Lower leg skin (tissue), 4 donors: ENCODE measurements at regions not wholly inside any gene's neighbourhood (a gene's known extent, or its start where the extent isn't known, plus 50 kb on each side); places are given as distances from the start of the nearest gene placed in this dataset.

Experiments used
- DNase-seq, 2 donors: peaks; one replicate each; pipeline ENCODE4 v3.0.0-alpha.2; 2019; ENCODE audit warnings: low spot score in 2 of 2
- H3K4me3 ChIP-seq: fragments of 200-600 bp; sonication (generic); 2 replicates; pipeline ENCODE4 v1.5.1; 2017; ENCODE audit warnings: mild to moderate bottlenecking, low read depth; ENCODE audit not compliant: poor library complexity, severe bottlenecking
- POLR2A ChIP-seq, 2 donors: fragments of 450-650 bp; IDR thresholded peaks; one replicate each; pipeline ENCODE4 v1.6.1; 2016 to 2017; ENCODE audit warnings: antibody characterized with exemption in 2 of 2, mild to moderate bottlenecking in 1 of 2, moderate library complexity in 1 of 2
- WGBS, 2 donors: methylation state at CpG; one replicate each; pipeline ENCODE4 v1.1.5; 2018; 5-methylcytosine and 5-hydroxymethylcytosine counted together
- intact Hi-C: fragments of 100-400 bp; cut with DNase I; formaldehyde crosslinking; loops from one replicate; pipeline ENCODE4 v1.15.0; 2023; ENCODE audit warnings: low total_unique reads
- TF ChIP-seq, protein P1 (sequence below), 3 donors: fragments of 450-650 bp; IDR thresholded peaks; one replicate each; pipeline ENCODE4 v1.5.1; 2016; ENCODE audit warnings: antibody characterized with exemption in 3 of 3, mild to moderate bottlenecking in 3 of 3, moderate library complexity in 2 of 3

DNA sequence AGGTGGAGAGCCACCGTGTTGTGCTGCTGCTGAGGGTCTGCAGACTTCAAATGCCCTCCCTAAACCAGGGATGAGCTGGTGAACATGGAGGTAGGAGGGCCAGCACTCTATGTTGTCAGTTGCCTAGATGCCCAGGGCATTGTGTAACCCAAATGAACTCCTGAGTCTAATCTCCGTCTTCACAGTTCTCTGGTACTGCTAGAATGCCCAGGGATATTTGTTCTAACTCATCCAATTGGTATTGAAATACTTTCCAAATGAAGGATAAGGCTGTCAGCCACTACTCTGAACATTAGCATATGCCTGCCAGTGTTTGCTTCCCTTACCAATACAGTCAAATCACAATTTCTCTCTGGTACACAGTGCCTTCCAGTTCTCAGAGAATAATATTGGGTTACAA lies 492.6 kb downstream of the SLC4A3 start:
- no peak for DNase-seq
- no peak overlapping the region for H3K4me3 ChIP-seq
- intact Hi-C loops = no loop called here
- TF ChIP-seq, protein P1, sequence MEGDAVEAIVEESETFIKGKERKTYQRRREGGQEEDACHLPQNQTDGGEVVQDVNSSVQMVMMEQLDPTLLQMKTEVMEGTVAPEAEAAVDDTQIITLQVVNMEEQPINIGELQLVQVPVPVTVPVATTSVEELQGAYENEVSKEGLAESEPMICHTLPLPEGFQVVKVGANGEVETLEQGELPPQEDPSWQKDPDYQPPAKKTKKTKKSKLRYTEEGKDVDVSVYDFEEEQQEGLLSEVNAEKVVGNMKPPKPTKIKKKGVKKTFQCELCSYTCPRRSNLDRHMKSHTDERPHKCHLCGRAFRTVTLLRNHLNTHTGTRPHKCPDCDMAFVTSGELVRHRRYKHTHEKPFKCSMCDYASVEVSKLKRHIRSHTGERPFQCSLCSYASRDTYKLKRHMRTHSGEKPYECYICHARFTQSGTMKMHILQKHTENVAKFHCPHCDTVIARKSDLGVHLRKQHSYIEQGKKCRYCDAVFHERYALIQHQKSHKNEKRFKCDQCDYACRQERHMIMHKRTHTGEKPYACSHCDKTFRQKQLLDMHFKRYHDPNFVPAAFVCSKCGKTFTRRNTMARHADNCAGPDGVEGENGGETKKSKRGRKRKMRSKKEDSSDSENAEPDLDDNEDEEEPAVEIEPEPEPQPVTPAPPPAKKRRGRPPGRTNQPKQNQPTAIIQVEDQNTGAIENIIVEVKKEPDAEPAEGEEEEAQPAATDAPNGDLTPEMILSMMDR (IDR thresholded peaks at IDR 0.05) = no peak
- no peak for TF ChIP-seq POLR2A (IDR thresholded peaks at IDR 0.05)
- WGBS, 2 donors = 55 to 73% methylated on average over 2 of the region's 2 CpGs

DNA sequence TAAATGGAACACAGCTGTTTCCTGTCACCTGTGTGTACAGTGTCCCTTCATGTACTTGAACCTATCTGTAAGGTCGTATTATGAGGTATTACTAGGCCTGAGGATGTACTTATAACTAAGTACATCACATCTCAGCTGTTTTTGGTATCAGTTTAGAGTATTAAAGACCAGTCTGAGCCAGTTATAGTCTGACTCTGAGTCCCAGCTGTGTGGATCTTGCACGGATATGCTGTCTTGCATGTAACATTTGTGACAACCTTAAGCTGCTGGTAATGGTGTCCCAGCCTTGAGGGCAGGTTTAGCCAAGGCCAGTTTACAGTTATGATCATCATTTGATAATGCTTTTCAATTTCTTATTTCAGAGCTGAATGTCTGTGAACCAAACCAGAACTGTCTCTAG lies 496.3 kb downstream of the SLC4A3 start:
- DNase-seq = no peak
- TF ChIP-seq POLR2A (IDR thresholded peaks at IDR 0.05) = no peak
- TF ChIP-seq, protein P1 (IDR thresholded peaks at IDR 0.05) = no peak
- 63 to 81% methylated on average over 2 of the region's 2 CpGs for WGBS, 2 donors
- intact Hi-C loops = no loop called here
- H3K4me3 ChIP-seq = no peak overlapping the region

DNA sequence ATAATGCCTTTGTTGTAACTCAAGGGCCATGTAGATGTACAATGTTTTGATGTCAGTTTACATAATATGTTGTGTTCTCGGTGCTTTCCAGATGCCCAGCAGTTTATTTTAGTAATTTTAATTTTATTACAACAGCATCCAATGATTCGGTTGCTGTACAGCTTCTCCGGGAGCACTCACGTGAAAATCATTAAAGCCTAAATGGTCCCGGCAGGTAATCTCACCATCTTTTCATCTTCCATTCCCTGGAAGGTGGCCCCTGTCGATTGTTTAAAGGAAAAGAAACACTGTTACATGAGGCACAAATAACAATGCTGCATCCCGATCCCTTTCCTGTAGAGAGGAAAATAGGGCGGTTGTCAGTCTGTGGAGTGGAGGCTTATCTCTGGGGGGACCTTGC lies 498.1 kb downstream of the SLC4A3 start:
- TF ChIP-seq, protein P1 (IDR thresholded peaks at IDR 0.05) = no peak
- no peak for TF ChIP-seq POLR2A (IDR thresholded peaks at IDR 0.05)
- 77 to 80% methylated on average over 8 of the region's 8 CpGs for WGBS, 2 donors
- H3K4me3 ChIP-seq = no peak overlapping the region
- intact Hi-C loops = no loop called here
- no peak for DNase-seq

DNA sequence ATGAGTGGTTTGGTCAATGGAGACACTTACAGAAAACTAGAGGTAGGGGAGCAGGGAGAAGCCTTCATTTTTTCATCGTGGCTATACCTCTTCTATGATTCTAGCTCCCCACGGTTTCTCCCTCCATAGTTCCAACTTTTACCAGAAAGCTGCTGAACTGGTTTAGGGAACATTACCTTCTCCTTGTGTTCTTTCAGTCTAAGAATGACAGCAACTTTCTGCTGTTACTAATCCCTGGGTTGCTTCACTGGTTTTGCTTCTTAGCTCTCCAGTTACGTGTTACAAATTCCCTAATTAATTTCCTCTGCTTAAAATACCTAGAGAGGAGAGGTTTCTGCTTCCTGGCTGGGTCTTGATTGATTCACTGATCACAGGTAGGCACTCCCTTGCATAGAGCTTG lies 499.9 kb downstream of the SLC4A3 start:
- H3K4me3 ChIP-seq = no peak overlapping the region
- DNase-seq = no peak
- whole genome bisulfite sequencing, 2 donors = 29 to 54% methylated on average over 3 of the region's 3 CpGs
- TF ChIP-seq, protein P1 (IDR thresholded peaks at IDR 0.05) = no peak
- no peak for TF ChIP-seq POLR2A (IDR thresholded peaks at IDR 0.05)
- intact Hi-C loops = no loop called here

DNA sequence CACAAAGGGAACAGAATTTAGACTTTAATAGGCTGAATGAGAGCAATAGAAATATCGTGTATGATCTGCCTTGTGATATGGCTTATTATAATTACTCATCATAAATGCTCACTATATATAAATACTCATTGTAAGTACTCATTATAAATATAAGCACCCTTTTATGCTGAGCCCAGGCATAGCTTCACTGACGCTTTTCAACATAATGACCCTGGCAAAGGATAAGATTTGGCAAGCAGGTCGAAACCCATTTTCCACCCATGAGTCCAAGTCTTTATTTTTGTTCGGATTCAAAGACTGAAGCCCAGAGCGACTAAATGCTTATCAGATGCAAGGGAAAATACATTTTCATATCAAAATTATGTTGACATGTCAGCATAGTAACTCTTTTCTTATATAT lies 500.4 kb downstream of the SLC4A3 start:
- intact Hi-C loops = no loop called here
- WGBS, 2 donors = 44 to 45% methylated on average over 5 of the region's 5 CpGs
- TF ChIP-seq POLR2A (IDR thresholded peaks at IDR 0.05) = no peak
- TF ChIP-seq, protein P1 (IDR thresholded peaks at IDR 0.05) = no peak
- DNase-seq = no peak
- H3K4me3 ChIP-seq = no peak overlapping the region

DNA sequence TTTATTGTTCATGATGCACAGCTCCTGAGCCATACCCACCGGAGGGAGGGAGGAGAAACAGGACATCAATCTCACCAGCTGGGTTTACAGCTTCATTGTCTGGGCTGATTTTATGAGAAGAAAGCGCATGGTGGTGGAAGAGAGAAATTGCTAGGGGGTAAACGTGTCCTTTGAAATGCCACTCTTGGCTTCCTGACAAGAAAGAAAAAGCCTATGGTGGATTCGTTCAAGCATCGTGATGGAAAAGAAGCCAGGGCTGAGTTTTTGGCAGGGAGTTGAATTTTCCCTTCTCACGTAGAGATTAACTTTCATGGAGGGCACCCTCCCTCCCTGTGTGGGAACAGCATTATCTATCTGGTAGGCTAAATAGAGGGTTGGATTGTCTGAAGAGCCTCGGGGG lies 502.0 kb downstream of the SLC4A3 start:
- no peak for TF ChIP-seq POLR2A (IDR thresholded peaks at IDR 0.05)
- TF ChIP-seq, protein P1 (IDR thresholded peaks at IDR 0.05) = no peak
- no peak for DNase-seq
- intact Hi-C loops = no loop called here
- 32 to 39% methylated on average over 7 of the region's 7 CpGs for WGBS, 2 donors
- H3K4me3 ChIP-seq = no peak overlapping the region
